HL-60 (cell line): ENCODE measurements at regions not wholly inside any gene's neighbourhood (a gene's known extent, or its start where the extent isn't known, plus 50 kb on each side); places are given as distances from the start of the nearest gene placed in this dataset.

ENCODE experiments used
- CTCF ChIP-seq: IDR thresholded peaks from one replicate; pipeline ENCODE4 v1.5.1; 2011; ENCODE audit warnings: low read length, control low read depth, inconsistent platforms; ENCODE audit not compliant: insufficient read depth
- GABPA ChIP-seq: IDR thresholded peaks from 2 replicates; pipeline ENCODE4 v1.6.1; 2012; ENCODE audit warnings: low read depth
- POLR2AphosphoS5 ChIP-seq: IDR thresholded peaks from 2 replicates; pipeline ENCODE4 v1.6.1; 2012; ENCODE audit warnings: low read depth
- TF ChIP-seq, protein P1 (sequence below): IDR thresholded peaks from 2 replicates; pipeline ENCODE4 v1.6.1; 2012; ENCODE audit warnings: low read depth; ENCODE audit not compliant: insufficient replicate concordance

GRCh38 chr9:78808048-78808447, 511.1 kb downstream of the PSAT1 start:
- no peak for TF ChIP-seq CTCF
- no peak for TF ChIP-seq POLR2AphosphoS5
- no peak for TF ChIP-seq GABPA
- TF ChIP-seq, protein P1, sequence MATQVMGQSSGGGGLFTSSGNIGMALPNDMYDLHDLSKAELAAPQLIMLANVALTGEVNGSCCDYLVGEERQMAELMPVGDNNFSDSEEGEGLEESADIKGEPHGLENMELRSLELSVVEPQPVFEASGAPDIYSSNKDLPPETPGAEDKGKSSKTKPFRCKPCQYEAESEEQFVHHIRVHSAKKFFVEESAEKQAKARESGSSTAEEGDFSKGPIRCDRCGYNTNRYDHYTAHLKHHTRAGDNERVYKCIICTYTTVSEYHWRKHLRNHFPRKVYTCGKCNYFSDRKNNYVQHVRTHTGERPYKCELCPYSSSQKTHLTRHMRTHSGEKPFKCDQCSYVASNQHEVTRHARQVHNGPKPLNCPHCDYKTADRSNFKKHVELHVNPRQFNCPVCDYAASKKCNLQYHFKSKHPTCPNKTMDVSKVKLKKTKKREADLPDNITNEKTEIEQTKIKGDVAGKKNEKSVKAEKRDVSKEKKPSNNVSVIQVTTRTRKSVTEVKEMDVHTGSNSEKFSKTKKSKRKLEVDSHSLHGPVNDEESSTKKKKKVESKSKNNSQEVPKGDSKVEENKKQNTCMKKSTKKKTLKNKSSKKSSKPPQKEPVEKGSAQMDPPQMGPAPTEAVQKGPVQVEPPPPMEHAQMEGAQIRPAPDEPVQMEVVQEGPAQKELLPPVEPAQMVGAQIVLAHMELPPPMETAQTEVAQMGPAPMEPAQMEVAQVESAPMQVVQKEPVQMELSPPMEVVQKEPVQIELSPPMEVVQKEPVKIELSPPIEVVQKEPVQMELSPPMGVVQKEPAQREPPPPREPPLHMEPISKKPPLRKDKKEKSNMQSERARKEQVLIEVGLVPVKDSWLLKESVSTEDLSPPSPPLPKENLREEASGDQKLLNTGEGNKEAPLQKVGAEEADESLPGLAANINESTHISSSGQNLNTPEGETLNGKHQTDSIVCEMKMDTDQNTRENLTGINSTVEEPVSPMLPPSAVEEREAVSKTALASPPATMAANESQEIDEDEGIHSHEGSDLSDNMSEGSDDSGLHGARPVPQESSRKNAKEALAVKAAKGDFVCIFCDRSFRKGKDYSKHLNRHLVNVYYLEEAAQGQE, result no peak
